IMR-90 (cell line): ENCODE measurements at regions not wholly inside any gene's neighbourhood (a gene's known extent, or its start where the extent isn't known, plus 50 kb on each side); places are given as distances from the start of the nearest gene placed in this dataset.

ENCODE experiments used
- ATAC-seq: fragments of 200-7000 bp; cut with Tn5 transposase; 2 replicates; pipeline ENCODE4 v1.9.1; 2020; ENCODE audit warnings: low read depth, mild to moderate bottlenecking, moderate library complexity
- BruUV-seq: library from RNA; stranded (reverse); fragments of 400-500 nt; replicated peaks from 2 replicates; lab custom pipeline; 2021; lab: Mats Ljungman, UMichigan
- CTCF ChIA-PET: fragments of 300-600 bp; formaldehyde crosslinking; extraction: SDS; loops from one replicate; lab custom pipeline; 2021; ENCODE audit warnings: antibody characterized with exemption; lab: Yijun Ruan, JAX
- POLR2A ChIA-PET: fragments of 300-600 bp; sonication (Branson Sonifier 250); formaldehyde crosslinking; loops from one replicate; lab custom pipeline; 2022; ENCODE audit warnings: antibody characterized with exemption; ENCODE audit not compliant: unreplicated experiment; lab: Charles Lee
- DNase-seq: peaks from one replicate; pipeline ENCODE4 v3.0.0; 2013
- H2AFZ ChIP-seq: replicated peaks from 2 replicates; pipeline ENCODE3; 2013; ENCODE audit warnings: low read length, mild to moderate bottlenecking; ENCODE audit not compliant: poor library complexity
- H2AK5ac ChIP-seq: 2 replicates; pipeline ENCODE4 v1.6.1; 2013; ENCODE audit warnings: low read depth, low read length, inconsistent platforms
- H2AK9ac ChIP-seq: replicated peaks from 2 replicates; pipeline ENCODE3; 2013; ENCODE audit warnings: mild to moderate bottlenecking, low read depth, low read length, moderate library complexity; ENCODE audit not compliant: poor library complexity
- H2BK120ac ChIP-seq: 2 replicates; pipeline ENCODE4 v1.6.1; 2013; ENCODE audit warnings: low read depth, low read length, inconsistent platforms
- H2BK15ac ChIP-seq: 3 replicates; pipeline ENCODE4 v1.6.1; 2013; ENCODE audit warnings: low read depth, low read length, inconsistent platforms
- H2BK20ac ChIP-seq: 2 replicates; pipeline ENCODE4 v1.6.1; 2013; ENCODE audit warnings: low read depth, mild to moderate bottlenecking, inconsistent platforms, low read length, moderate library complexity
- H2BK5ac ChIP-seq: 2 replicates; pipeline ENCODE4 v1.6.1; 2013; ENCODE audit warnings: mild to moderate bottlenecking, low read depth, low read length, inconsistent platforms; ENCODE audit not compliant: poor library complexity, severe bottlenecking
- H3K14ac ChIP-seq: replicated peaks from 2 replicates; pipeline ENCODE4 v1.6.1; 2013; ENCODE audit warnings: low read depth, low read length, inconsistent platforms
- H3K18ac ChIP-seq: 2 replicates; pipeline ENCODE4 v1.6.1; 2013; ENCODE audit warnings: low read depth, low read length, control low read depth
- H3K23ac ChIP-seq: 2 replicates; pipeline ENCODE4 v1.6.1; 2013; ENCODE audit warnings: low read depth, low read length, inconsistent platforms
- H3K27ac ChIP-seq: 2 replicates; pipeline ENCODE4 v1.5.1; 2013; ENCODE audit warnings: mild to moderate bottlenecking, control low read depth, low read length; ENCODE audit not compliant: insufficient read depth
- H3K27me3 ChIP-seq: 2 replicates; pipeline ENCODE4 v1.6.1; 2013; ENCODE audit warnings: low read length; ENCODE audit not compliant: control insufficient read depth, insufficient read depth
- H3K36me3 ChIP-seq: 2 replicates; pipeline ENCODE4 v1.6.1; 2013; ENCODE audit warnings: low read length, mixed read lengths; ENCODE audit not compliant: control insufficient read depth, insufficient read depth
- H3K4ac ChIP-seq: 2 replicates; pipeline ENCODE4 v1.6.1; 2013; ENCODE audit warnings: low read depth, low read length, inconsistent platforms
- H3K4me1 ChIP-seq: 2 replicates; pipeline ENCODE4 v1.6.1; 2013; ENCODE audit warnings: low read length, mixed read lengths; ENCODE audit not compliant: control insufficient read depth, insufficient read depth
- H3K4me2 ChIP-seq: 2 replicates; pipeline ENCODE4 v1.6.1; 2013; ENCODE audit warnings: low read depth, mild to moderate bottlenecking, control low read depth, low read length, moderate library complexity
- H3K4me3 ChIP-seq: 2 replicates; pipeline ENCODE4 v1.5.1; 2013; ENCODE audit warnings: low read depth, mild to moderate bottlenecking, control low read depth, low read length, moderate library complexity; ENCODE audit not compliant: insufficient read depth
- H3K56ac ChIP-seq: 2 replicates; pipeline ENCODE4 v1.6.1; 2013; ENCODE audit warnings: low read length, inconsistent platforms; ENCODE audit not compliant: insufficient read depth; ENCODE audit errors: extremely low read depth
- H3K79me1 ChIP-seq, 2 experiments: 2 replicates each; pipeline ENCODE4 v1.6.1; 2013; ENCODE audit warnings: low read length in 2 of 2, inconsistent platforms in 1 of 2, low read depth in 1 of 2
- H3K9ac ChIP-seq: 2 replicates; pipeline ENCODE4 v1.6.1; 2013; ENCODE audit warnings: low read depth, low read length, control low read depth
- H3K9me1 ChIP-seq: 2 replicates; pipeline ENCODE4 v1.6.1; 2013; ENCODE audit warnings: low read length, inconsistent platforms; ENCODE audit not compliant: insufficient read depth
- H3K9me3 ChIP-seq: 2 replicates; pipeline ENCODE4 v1.6.1; 2013; ENCODE audit warnings: low read length; ENCODE audit not compliant: control insufficient read depth, insufficient read depth
- H4K20me1 ChIP-seq: 2 replicates; pipeline ENCODE4 v1.6.1; 2013; ENCODE audit warnings: low read length, inconsistent platforms; ENCODE audit not compliant: insufficient read depth
- H4K5ac ChIP-seq: 2 replicates; pipeline ENCODE4 v1.6.1; 2013; ENCODE audit warnings: mild to moderate bottlenecking, low read depth, low read length, control low read depth
- H4K8ac ChIP-seq, 2 experiments: 2 replicates each; pipeline ENCODE4 v1.6.1; 2013; ENCODE audit warnings: low read depth in 2 of 2, low read length in 2 of 2, control low read depth in 1 of 2, inconsistent platforms in 1 of 2
- H4K91ac ChIP-seq: 2 replicates; pipeline ENCODE4 v1.6.1; 2013; ENCODE audit warnings: low read depth, low read length, inconsistent platforms; ENCODE audit not compliant: insufficient read depth
- BHLHE40 ChIP-seq: fragments of 150-350 bp; IDR thresholded peaks from 2 replicates; pipeline ENCODE4 v1.6.1; 2016; ENCODE audit warnings: mild to moderate bottlenecking, low read depth, low read length
- CEBPB ChIP-seq: IDR thresholded peaks from 2 replicates; pipeline ENCODE4 v1.6.1; 2012; ENCODE audit warnings: low read depth, low read length, improper control_type of control experiment
- CHD1 ChIP-seq: IDR thresholded peaks from 2 replicates; pipeline ENCODE4 v1.6.1; 2012; ENCODE audit warnings: low read depth, low read length, improper control_type of control experiment
- CTCF ChIP-seq: conservative IDR thresholded peaks from 2 replicates; pipeline ENCODE4 v1.5.1; 2012; ENCODE audit warnings: mild to moderate bottlenecking, low read depth, low read length, improper control_type of control experiment
- FOS ChIP-seq: fragments of 150-350 bp; IDR thresholded peaks from 2 replicates; pipeline ENCODE4 v1.6.1; 2016; ENCODE audit warnings: low read depth, low read length
- MAFK ChIP-seq: IDR thresholded peaks from 2 replicates; pipeline ENCODE4 v1.6.1; 2012; ENCODE audit warnings: low read depth, low read length, improper control_type of control experiment
- MAZ ChIP-seq: IDR thresholded peaks from 2 replicates; pipeline ENCODE4 v1.6.1; 2012; ENCODE audit warnings: low read depth, mild to moderate bottlenecking, low read length, improper control_type of control experiment, moderate library complexity, borderline replicate concordance
- MXI1 ChIP-seq: IDR thresholded peaks from 2 replicates; pipeline ENCODE4 v1.6.1; 2012; ENCODE audit warnings: low read depth, mild to moderate bottlenecking, low read length, moderate library complexity, borderline replicate concordance
- NFE2L2 ChIP-seq: fragments of 150-350 bp; IDR thresholded peaks from 2 replicates; pipeline ENCODE4 v1.6.1; 2016; ENCODE audit warnings: low read depth, mild to moderate bottlenecking, low read length
- POLR2A ChIP-seq: IDR thresholded peaks from 2 replicates; pipeline ENCODE4 v1.6.1; 2012; ENCODE audit warnings: mild to moderate bottlenecking, low read depth, low read length
- RAD21 ChIP-seq: IDR thresholded peaks from 2 replicates; pipeline ENCODE4 v1.6.1; 2012; ENCODE audit warnings: low read length, improper control_type of control experiment
- RCOR1 ChIP-seq: IDR thresholded peaks from 2 replicates; pipeline ENCODE4 v1.6.1; 2012; ENCODE audit warnings: mild to moderate bottlenecking, low read length, improper control_type of control experiment; ENCODE audit not compliant: insufficient replicate concordance
- RFX5 ChIP-seq: IDR thresholded peaks from 2 replicates; pipeline ENCODE4 v1.8.0; 2012; ENCODE audit warnings: low read depth, mild to moderate bottlenecking, low read length, moderate library complexity
- SMC3 ChIP-seq: fragments of 150-350 bp; IDR thresholded peaks from 2 replicates; pipeline ENCODE4 v1.6.1; 2016; ENCODE audit warnings: low read depth, mild to moderate bottlenecking, antibody characterized with exemption, low read length, moderate library complexity
- WGBS, 2 experiments: methylation state at CpG; one replicate each; pipeline versions ENCODE4 v1.1.5 to v1.1.7; 2013; ENCODE audit warnings: missing lambda C conversion rate in 2 of 2; ENCODE audit not compliant: insufficient read length in 1 of 2; ENCODE audit errors: extremely low coverage in 2 of 2; 5-methylcytosine and 5-hydroxymethylcytosine counted together
- dilution Hi-C: fragments of 300-500 bp; cut with HindIII; formaldehyde crosslinking; loops from one replicate; pipeline ENCODE4 v1.14.3; 2018; ENCODE audit warnings: low sequenced_read_pairs; ENCODE audit not compliant: unreplicated experiment
- in situ Hi-C: fragments of 300-500 bp; cut with MboI; formaldehyde crosslinking; loops from 3 replicates; pipeline ENCODE4 v1.14.3; 2019; ENCODE audit warnings: low sequenced_read_pairs, inconsistent platforms, mixed read lengths
- intact Hi-C: fragments of 100-400 bp; cut with micrococcal nuclease; formaldehyde crosslinking; loops from 2 replicates; pipeline ENCODE4 v1.10.0; 2022
- TF ChIP-seq, protein P1 (sequence below): fragments of 150-350 bp; IDR thresholded peaks from 2 replicates; pipeline ENCODE4 v1.6.1; 2016; ENCODE audit warnings: low read depth, mild to moderate bottlenecking, low read length, moderate library complexity, borderline replicate concordance
- TF ChIP-seq, protein P2 (sequence below): fragments of 150-350 bp; IDR thresholded peaks from 2 replicates; pipeline ENCODE4 v1.6.1; 2017; ENCODE audit warnings: mild to moderate bottlenecking, antibody characterized with exemption, low read length, low read depth

DNA sequence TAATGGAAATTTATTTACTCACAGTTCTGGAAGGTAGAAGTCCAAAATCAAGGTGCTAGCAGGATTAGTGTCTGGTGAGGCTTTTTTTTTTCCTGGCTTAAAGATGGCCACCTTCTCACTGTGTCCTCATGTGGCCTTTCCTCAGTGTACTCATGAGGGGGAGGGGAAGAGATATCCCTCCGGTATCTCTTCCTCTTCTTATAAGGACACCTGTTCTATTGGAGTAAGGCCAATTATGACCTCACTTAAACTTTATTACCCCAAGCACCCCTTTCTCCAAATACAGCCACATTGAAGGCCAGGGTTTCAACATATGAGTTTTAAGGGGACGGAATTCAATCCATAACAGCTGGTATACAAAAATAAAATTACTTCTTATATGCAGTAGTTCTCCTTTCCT, 203.7 kb upstream of the C1orf87 start:
- Histone ChIP-seq H2AFZ (no peak overlapping the region), H2BK20ac (no peak overlapping the region), H4K5ac (no peak overlapping the region), H3K4me1 (no peaks in the 10 kb centered on the region), H3K9me3 (peaks cover 3% of the 10 kb centered on the region; the same call in 1 of the 2 replicates), H3K9me1 (no peaks in the 10 kb centered on the region), H2AK5ac (no peak overlapping the region), H3K9ac (no peak overlapping the region), H4K20me1 (no peaks in the 10 kb centered on the region), H3K56ac (no peak overlapping the region), H3K4me3 (no peak overlapping the region), H3K18ac (no peak overlapping the region), H2BK15ac (no peak overlapping the region), H3K4me2 (no peak overlapping the region), H4K91ac (no peak overlapping the region), H3K79me1 (no peaks in the 10 kb centered on the region), H4K8ac (no peak overlapping the region), H3K14ac (no peak overlapping the region), H3K27me3 (no peaks in the 10 kb centered on the region), H2BK120ac (no peak overlapping the region), H3K4ac (no peak overlapping the region), H2AK9ac (no peak overlapping the region), H3K36me3 (no peaks in the 10 kb centered on the region), H2BK5ac (no peak overlapping the region), H3K23ac (no peak overlapping the region), H3K27ac (no peak overlapping the region)
- intact Hi-C loops: no loop called here
- ATAC-seq: no peak
- in situ Hi-C loops: no loop called here
- WGBS, 2 experiments: no CpG with 5 or more reads among the region's 2 CpGs
- ChIA-PET POLR2A (no interaction called here), CTCF (no interaction called here)
- BruUV-seq: no TSS peak
- no peak for TF ChIP-seq CHD1
- TF ChIP-seq, protein P1, sequence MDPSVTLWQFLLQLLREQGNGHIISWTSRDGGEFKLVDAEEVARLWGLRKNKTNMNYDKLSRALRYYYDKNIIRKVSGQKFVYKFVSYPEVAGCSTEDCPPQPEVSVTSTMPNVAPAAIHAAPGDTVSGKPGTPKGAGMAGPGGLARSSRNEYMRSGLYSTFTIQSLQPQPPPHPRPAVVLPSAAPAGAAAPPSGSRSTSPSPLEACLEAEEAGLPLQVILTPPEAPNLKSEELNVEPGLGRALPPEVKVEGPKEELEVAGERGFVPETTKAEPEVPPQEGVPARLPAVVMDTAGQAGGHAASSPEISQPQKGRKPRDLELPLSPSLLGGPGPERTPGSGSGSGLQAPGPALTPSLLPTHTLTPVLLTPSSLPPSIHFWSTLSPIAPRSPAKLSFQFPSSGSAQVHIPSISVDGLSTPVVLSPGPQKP: no peak
- TF ChIP-seq SMC3: no peak
- TF ChIP-seq MAZ: no peak
- no peak for TF ChIP-seq RAD21
- TF ChIP-seq FOS: no peak
- no peak for TF ChIP-seq BHLHE40
- TF ChIP-seq CTCF: no peak
- no peak for TF ChIP-seq MAFK
- no peak for TF ChIP-seq RCOR1
- no peak for TF ChIP-seq NFE2L2
- TF ChIP-seq RFX5: no peak
- no peak for TF ChIP-seq CEBPB
- no peak for TF ChIP-seq MXI1
- no peak for TF ChIP-seq POLR2A
- TF ChIP-seq, protein P2, sequence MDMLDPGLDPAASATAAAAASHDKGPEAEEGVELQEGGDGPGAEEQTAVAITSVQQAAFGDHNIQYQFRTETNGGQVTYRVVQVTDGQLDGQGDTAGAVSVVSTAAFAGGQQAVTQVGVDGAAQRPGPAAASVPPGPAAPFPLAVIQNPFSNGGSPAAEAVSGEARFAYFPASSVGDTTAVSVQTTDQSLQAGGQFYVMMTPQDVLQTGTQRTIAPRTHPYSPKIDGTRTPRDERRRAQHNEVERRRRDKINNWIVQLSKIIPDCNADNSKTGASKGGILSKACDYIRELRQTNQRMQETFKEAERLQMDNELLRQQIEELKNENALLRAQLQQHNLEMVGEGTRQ: no peak
- dilution Hi-C loops: no loop called here
- DNase-seq: no peak
